ENCODE measurements at regions not wholly inside any gene's neighbourhood (a gene's known extent, or its start where the extent isn't known, plus 50 kb on each side); places are given as distances from the start of the nearest gene placed in this dataset.

DNA sequence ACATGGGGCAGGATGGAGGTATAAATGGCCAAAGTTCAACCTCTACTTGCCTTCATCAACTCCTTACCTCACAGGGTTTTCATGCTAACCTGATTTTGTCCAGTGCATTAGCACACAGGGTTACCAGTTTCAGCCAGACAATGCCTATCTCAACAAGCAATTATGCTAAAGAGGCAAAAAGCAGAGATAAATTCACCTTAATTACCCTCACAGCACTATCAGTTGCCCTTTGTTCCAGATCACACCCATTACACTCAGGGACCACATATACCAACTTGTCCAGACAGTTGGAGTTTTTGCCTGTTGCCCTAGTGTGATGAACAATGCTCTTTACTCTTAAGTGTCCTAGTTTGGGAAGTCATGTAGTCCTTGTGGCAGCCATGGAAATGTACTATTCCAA is 174.5 kb upstream of the MOCS1 start:
- no peak overlapping the region for H3K4me3 ChIP-seq (ENCODE audit: low read depth, low read length)
- TF ChIP-seq, protein P1, sequence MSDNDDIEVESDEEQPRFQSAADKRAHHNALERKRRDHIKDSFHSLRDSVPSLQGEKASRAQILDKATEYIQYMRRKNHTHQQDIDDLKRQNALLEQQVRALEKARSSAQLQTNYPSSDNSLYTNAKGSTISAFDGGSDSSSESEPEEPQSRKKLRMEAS (IDR thresholded peaks at IDR 0.05; ENCODE audit: low read depth, low read length): no peak
- TF ChIP-seq MYC (IDR thresholded peaks at IDR 0.05; ENCODE audit: low read depth, low read length): no peak
- TF ChIP-seq, protein P2, sequence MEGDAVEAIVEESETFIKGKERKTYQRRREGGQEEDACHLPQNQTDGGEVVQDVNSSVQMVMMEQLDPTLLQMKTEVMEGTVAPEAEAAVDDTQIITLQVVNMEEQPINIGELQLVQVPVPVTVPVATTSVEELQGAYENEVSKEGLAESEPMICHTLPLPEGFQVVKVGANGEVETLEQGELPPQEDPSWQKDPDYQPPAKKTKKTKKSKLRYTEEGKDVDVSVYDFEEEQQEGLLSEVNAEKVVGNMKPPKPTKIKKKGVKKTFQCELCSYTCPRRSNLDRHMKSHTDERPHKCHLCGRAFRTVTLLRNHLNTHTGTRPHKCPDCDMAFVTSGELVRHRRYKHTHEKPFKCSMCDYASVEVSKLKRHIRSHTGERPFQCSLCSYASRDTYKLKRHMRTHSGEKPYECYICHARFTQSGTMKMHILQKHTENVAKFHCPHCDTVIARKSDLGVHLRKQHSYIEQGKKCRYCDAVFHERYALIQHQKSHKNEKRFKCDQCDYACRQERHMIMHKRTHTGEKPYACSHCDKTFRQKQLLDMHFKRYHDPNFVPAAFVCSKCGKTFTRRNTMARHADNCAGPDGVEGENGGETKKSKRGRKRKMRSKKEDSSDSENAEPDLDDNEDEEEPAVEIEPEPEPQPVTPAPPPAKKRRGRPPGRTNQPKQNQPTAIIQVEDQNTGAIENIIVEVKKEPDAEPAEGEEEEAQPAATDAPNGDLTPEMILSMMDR (IDR thresholded peaks at IDR 0.05; ENCODE audit: low read depth, low read length): no peak
- no peak for TF ChIP-seq POLR2A (IDR thresholded peaks at IDR 0.05; ENCODE audit: extremely low read depth, insufficient read length)
- no peak for DNase-seq (ENCODE audit: low read depth)

DNA sequence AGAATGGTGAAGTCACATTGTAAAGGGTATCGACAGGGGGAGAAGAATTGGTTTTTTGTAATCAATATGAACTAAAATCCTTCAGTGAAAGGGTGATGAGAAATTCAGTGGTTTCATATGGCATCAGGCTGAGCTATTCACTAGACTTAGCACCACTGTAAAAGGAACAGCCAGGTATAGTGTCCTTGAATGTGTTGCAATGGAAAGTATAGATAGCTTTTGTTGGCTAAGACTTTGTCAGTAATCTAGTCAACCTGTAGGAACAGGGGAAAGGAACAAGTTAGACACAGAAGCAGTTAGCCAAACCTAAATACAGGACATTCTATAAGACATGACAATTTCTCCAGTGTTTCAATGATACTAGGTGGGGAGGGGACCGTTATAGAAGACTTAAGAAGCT is 172.6 kb upstream of the MOCS1 start:
- DNase-seq (ENCODE audit: low read depth): no peak
- TF ChIP-seq MYC (IDR thresholded peaks at IDR 0.05; ENCODE audit: low read depth, low read length): no peak
- TF ChIP-seq, protein P1 (IDR thresholded peaks at IDR 0.05; ENCODE audit: low read depth, low read length): no peak
- TF ChIP-seq, protein P2 (IDR thresholded peaks at IDR 0.05; ENCODE audit: low read depth, low read length): no peak
- no peak for TF ChIP-seq POLR2A (IDR thresholded peaks at IDR 0.05; ENCODE audit: extremely low read depth, insufficient read length)
- H3K4me3 ChIP-seq (ENCODE audit: low read depth, low read length): no peak overlapping the region

DNA sequence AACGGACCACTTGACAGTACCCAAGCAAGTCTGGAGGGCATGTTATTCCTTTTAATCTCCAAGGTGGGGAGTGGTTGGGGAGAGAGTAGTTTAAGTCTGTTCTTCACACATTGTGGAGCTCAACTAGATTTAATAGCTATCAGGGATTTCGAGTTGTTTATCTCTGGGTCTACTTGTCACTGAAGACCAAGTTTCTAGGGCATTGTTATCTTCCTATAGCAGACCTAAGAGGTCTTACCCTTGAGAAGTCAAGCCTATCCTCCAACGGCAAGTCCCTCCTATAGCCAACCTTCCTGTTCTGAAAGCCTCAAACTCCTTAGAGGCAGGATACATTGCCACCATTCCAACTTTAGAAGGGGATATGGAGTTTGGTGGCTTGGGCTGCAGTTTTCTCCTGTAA is 164.5 kb upstream of the MOCS1 start:
- no peak for DNase-seq (ENCODE audit: low read depth)
- TF ChIP-seq MYC (IDR thresholded peaks at IDR 0.05; ENCODE audit: low read depth, low read length) (no peak), POLR2A (IDR thresholded peaks at IDR 0.05; ENCODE audit: extremely low read depth, insufficient read length) (no peak)
- TF ChIP-seq, protein P2 (IDR thresholded peaks at IDR 0.05; ENCODE audit: low read depth, low read length): no peak
- TF ChIP-seq, protein P1 (IDR thresholded peaks at IDR 0.05; ENCODE audit: low read depth, low read length): no peak
- no peak overlapping the region for H3K4me3 ChIP-seq (ENCODE audit: low read depth, low read length)

DNA sequence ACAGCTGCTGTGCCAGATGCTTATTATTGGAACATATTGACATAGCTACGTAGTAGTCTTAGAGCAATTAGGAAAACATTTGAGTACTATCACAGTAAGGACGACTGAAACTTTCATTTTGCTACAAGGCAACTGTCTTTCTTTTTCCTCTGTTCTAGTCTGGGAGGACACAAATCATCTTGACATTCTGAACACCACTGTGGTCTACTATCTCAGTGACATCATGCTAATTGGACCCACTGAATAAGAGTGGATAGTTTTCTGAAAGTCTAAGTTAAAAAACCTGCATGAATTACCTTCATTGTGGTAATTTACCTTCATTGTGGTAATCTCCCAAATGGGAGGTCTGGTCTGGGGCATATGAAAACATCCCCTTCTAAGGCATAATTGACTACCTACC is 163.3 kb upstream of the MOCS1 start:
- no peak for DNase-seq (ENCODE audit: low read depth)
- TF ChIP-seq POLR2A (IDR thresholded peaks at IDR 0.05; ENCODE audit: extremely low read depth, insufficient read length) (no peak), MYC (IDR thresholded peaks at IDR 0.05; ENCODE audit: low read depth, low read length) (no peak)
- TF ChIP-seq, protein P1 (IDR thresholded peaks at IDR 0.05; ENCODE audit: low read depth, low read length): no peak
- TF ChIP-seq, protein P2 (IDR thresholded peaks at IDR 0.05; ENCODE audit: low read depth, low read length): no peak
- H3K4me3 ChIP-seq (ENCODE audit: low read depth, low read length): no peak overlapping the region

DNA sequence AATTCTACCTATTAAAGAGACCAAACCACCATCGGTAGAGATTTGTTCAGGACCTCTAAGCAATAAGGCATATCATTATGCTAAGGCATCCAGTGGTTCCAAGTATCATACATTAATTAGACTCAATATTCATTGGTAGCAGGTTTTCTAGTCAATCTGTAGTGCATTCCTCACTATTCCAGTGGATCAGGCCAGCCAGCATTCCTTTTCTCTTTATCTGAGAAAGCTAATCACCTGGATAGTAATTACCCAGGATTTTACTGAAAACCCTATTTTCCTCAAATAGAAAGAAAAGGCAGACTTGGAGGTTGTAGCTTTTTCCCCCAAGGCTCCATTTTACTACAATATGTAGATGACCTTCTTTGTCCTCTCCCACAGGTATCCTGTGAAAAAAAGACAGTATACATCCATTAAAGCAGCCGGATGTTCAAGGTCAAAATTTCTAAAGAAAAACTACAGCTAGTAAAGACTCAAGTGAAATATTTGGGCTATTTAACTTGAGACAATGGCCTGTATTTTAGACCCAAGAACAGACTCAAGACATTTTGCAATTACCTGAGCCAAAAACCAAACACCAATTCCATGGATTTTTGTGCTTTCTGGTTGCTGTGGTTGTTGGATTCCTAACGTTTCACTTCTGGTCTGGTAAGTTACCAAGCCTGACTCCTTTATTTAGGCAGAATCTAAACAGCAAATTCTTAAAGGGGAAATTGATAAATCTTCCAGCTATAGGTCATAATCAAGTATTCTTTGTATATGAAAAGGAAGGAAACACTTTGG is 149.1 kb upstream of the MOCS1 start:
- H3K4me3 ChIP-seq (ENCODE audit: low read depth, low read length): no peak overlapping the region
- no peak for DNase-seq (ENCODE audit: low read depth)
- TF ChIP-seq MYC (IDR thresholded peaks at IDR 0.05; ENCODE audit: low read depth, low read length) (no peak), POLR2A (IDR thresholded peaks at IDR 0.05; ENCODE audit: extremely low read depth, insufficient read length) (no peak)
- TF ChIP-seq, protein P2 (IDR thresholded peaks at IDR 0.05; ENCODE audit: low read depth, low read length): no peak
- TF ChIP-seq, protein P1 (IDR thresholded peaks at IDR 0.05; ENCODE audit: low read depth, low read length): no peak

All from NB4 (cell line).